Stimulated activated CD8-positive, alpha-beta memory T cell treated with anti-CD3 and anti-CD28 coated beads, Interleukin-7, amount 100 ng/mL, for 48 hours (primary cell): ENCODE measurements at regions not wholly inside any gene's neighbourhood (a gene's known extent, or its start where the extent isn't known, plus 50 kb on each side); places are given as distances from the start of the nearest gene placed in this dataset.

Experiments used
- DNase-seq, 2 donors: peaks; one replicate each; pipeline ENCODE4 v3.0.0-alpha.2; 2020; ENCODE audit warnings: low read depth in 1 of 2; ENCODE audit errors: extremely low read depth in 1 of 2

DNA sequence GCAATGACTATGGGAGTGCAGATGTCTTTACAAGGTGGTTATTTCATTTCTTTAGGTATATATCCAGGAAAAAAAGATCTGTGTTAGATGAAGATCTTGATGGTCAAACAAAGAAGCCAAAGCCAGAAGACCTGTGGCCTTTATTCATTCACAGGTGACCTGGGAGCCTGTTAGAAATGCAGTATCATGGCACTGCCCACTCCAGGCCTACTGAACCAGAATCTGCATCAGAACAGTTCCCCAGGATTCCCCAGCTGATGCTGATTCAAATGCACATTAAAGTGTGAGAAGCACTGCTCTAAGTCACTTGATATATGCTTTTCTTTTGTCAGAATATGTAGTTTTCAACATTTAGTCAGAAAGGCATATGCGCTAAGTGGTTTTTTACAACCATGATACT lies 251.1 kb downstream of the IPMK start:
- DNase-seq = no peak

DNA sequence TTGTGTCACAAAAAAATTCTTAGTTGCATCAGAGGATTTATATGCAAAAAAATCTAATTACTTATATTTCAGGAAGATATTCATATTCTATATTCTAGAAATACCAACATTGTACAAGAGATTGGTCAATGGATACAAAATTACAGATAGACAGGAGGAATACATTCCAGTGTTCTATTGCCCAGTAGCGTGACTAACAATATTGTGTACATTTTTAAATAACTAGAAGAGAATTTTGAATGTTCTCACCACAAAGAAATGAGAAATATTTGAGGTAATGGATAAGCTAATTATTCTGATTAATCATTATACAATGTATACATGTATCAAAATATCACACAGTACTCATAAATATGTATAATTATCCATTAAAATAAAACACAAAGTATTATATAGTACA lies 253.3 kb downstream of the IPMK start:
- no peak for DNase-seq

DNA sequence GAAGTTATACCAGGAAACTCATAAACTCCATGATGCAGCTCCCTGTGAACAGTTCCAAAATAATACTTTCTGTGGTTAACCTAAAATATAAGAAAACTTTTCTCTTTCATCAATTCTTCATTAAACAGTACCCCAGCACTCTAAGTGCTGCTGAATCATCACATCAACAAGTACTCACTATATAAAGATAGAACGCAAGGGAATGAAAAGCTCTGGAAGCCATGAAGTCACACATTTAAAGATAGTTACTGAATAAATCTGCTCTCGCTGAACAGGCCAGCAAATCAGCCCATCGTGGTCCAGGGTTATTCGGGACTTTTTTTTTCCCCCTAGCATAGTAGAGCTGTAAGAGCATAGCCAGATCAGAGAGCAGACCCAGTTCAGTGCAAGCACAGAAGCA lies 254.3 kb downstream of the IPMK start:
- DNase-seq = no peak

GRCh38 chr10:58010073-58010702 lies 257.5 kb downstream of the IPMK start:
- DNase-seq = no peak

DNA sequence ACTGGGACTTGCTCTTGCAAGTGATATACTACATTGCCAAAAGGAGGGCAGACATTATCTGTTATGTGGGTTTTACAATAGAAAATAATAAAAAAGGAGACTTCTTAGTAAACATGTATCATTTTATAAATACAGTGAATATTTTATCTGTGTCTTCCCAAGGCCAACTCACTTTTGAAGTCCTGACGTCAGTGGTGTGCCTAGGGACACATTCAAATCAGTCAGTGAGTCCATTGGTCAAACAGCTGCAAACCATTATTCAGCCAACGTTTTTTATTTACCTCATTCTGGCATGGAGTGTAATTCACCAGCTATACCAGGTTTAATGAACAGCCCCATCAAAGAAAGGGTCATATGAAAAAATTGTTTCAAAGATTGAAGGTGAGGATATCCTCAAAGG lies 263.7 kb downstream of the IPMK start:
- DNase-seq = no peak

DNA sequence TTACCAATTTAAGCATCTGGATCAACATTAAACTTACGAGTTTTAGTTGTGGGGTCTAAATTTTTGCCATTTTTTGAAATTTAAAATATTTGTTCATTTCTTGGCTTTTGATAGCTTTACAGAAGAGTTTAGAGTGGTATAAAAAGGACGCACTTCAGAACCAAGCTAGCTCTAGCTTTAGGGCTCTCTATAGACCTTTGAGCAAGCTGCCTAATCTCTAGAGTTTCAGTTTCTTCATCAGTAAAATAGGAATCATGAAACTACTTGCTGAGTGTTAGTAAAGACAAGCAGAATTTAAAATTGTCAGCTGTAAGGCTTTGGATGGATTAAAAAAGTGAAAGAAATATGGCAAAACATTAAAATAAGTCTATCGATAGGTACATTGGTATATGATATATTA lies 266.5 kb downstream of the IPMK start:
- no peak for DNase-seq

- DNase-seq = no peak
Measured at GRCh38 chr10:57996536-57996935, 271.2 kb downstream of the IPMK start.

DNA sequence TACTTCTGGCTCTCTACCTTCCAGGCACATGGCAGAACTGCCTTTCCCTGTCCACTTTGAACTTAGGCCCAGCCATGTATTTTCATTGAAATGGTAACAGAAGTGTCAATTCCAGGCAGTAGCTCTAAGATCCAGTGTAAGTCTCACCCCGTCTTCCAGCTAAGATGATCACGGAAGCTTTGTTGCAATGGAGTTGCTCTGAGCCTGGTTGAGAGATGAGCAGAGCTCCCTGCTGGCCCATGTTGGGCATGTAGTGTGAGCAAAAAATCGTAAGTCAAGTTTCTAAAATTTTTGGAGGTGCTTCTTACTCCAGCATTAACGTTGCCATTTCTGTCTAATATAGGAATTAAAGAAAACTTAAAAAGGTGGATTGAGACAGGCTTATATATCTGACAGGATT lies 274.4 kb downstream of the IPMK start:
- no peak for DNase-seq

DNA sequence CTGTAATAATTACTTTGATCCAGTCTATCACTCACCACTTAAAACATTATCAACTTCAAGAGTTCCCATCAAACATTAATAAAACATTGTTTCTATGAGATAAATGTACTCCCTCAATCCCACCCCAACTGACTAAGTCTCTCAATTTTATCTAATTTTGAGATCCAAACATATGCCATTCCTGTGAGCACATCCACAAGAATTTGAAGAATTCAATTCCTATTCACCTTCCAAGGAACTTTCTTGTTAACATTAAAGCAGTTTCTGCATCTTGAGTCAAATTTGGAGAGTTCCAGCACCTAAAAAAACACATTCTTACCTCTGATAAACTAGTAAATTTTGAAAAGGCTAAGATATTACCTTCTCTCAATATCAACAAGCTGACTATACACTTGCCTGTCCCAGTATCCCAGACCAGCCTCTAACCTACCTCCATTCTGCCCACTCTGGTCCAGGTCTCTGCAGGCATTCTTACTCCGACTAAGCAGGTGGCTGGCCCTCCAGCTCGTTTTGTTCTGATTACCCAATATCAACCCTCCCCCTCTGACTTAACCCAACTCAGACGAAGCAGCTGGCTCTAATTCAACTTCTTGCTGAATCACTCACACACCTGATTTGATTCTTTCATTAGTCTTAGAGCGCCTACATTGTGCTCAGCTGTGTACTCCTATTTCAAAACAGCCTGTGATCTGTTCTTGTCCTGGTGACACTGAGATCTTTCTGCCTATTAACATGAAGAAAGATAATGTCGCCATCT lies 275.2 kb downstream of the IPMK start:
- no peak for DNase-seq

DNA sequence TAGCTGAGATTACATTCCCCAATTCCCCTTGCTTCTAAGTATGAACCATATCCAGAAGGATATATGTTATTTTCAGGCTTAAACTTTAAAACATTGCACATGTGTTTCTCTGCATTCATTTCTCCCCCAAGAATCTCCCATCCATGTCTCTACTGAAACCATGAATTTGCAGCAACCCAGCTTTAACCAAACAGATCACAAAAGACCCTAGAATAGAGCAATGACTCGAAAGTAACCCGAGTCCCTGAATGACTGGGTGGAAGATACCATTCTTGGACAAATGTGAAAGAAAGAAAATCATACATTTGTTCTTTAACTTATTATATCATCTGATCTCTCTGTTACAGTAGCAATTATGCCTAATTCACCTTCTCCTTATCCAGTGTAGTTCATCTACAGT lies 278.7 kb downstream of the IPMK start:
- DNase-seq = no peak

GRCh38 chr10:57987055-57987721 lies 280.5 kb downstream of the IPMK start:
- DNase-seq = no peak

DNA sequence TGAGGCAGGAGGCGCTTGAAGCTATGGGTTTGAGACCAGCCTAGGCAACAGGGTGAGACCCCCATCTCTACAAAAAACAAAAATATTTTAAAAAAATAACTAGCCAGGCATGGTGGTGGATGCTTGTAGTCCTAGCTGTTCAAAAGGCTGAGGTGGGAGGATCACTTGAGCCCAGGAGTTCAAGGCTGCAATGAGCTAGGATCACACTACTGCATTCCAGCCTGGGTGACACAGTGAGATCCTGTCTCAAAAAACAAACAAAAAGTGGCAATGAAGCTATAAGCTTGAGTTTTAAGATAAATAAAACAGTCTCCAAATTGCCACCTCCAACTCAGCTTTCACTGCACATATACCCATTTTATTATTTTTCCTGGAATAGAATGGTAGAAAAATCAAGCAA lies 281.3 kb downstream of the IPMK start:
- DNase-seq = no peak

DNA sequence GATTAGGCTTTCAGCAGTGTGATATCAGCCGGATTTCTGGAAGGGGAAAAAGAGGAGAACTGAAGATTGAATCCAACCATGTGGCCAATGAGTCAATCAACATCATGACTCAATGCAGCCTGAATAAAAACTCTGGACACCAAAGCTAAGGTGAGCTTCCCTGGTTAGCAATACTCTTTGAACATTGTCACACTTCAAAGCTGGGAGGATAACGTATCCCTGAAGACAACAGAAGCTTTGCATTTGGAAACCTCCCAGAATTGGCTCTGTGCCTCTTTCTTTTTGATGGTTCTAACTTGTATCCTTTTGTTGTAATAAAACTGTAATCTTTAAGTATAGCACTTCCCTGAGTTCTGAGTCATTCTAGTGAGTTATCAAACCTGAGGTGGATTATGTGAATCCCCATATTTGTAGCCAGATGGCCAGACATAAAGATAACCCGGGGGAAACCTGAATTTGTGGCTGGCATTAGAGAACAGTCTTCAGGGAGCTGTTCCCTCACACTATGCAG lies 284.4 kb downstream of the IPMK start:
- DNase-seq = no peak

- no peak for DNase-seq
Measured at GRCh38 chr10:57982091-57982490, 285.6 kb downstream of the IPMK start.

GRCh38 chr10:57979956-57980355 lies 287.7 kb downstream of the IPMK start:
- no peak for DNase-seq

- no peak for DNase-seq
Measured at GRCh38 chr10:57979491-57979890, 288.2 kb downstream of the IPMK start.

DNA sequence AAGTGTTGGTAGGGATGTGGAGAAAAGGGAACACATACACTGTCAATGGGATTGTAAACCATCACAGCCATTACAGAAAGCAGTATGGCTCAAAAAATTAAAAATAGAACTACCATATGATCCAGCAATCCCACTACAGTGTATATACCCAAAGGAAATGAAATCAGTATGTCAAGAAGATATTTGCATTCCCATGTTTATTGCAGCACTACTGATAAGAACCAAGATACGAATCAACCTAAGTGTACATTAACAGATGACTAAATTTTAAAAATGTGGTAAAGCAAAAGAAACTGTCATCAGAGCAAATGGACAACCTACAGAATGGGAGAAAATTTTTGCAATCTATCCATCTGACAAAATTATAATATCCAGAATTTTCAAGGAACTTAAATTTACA lies 290.4 kb downstream of the IPMK start:
- no peak for DNase-seq

DNA sequence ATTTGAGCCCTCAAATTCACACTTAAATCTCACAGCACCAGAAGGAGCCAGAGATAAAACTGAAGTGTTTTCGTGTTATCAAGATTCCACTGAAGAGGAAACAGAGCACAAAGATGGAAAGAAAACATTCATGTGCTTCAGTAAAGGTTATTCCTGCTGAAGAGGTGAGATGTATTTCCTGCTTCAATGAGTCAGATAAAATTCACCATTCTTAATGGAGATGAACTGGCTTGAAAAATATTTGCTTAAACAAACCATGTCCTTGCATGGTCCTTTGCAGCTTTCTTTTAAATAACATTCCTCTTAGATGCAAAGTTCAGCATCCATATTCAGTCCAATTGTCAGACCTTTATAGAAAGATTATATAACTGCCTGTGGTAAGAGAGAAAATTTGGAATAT lies 294.2 kb downstream of the IPMK start:
- no peak for DNase-seq

DNA sequence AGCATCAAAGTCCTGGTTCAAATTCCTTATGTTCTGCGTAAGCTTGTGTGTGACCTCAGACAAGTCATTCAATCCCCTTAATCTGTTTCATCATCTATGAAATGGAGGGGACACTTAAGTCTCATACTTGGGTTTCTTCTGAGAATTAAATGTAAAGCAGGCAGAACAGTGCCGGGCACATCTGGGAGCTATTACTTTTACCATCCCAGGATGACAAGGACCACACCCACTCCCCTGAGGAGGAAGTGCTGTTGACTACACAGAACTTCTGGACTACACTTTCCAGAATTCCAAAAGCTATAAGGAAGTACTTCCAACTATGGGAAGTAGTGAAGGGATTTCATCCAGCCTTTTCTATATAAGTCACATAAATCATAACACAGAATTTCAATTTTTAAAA lies 294.9 kb downstream of the IPMK start:
- DNase-seq = no peak

DNA sequence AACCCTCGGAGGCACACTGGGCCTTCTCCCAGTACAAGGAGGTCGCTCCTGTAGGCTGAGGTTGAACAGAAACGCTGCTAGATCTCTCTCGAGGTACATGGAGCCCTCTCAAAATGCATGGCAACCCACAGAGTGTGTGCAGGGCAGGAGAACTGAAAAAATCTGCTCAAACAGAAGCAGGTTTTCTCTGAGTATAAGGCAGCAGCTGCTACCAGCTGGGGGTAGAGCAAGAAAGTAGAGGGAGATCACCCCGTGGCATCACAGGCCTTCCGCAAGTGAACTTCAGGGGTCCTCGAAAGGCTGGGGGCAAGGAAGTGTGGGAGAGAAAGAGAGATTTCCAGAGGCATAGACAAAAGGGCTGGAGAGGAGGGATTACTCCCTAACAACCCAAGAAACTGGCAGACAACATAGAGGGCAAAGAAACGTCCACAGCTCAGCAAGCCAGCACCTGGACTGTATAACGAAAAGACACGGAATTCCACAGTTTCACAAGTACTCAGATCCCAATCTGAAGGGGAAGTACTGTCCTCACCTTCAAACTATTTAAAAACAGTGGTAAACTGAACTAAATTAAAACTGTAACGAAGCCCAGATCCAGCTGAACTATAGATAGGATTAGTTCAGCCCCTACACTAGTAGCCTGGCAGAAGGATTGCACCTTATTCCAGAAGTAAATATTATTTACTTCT lies 299.2 kb downstream of the IPMK start:
- DNase-seq = no peak

- DNase-seq = no peak
Measured at GRCh38 chr10:57964351-57964750, 303.3 kb downstream of the IPMK start.
